HEK293T (cell line): ENCODE measurements at regions not wholly inside any gene's neighbourhood (a gene's known extent, or its start where the extent isn't known, plus 50 kb on each side); places are given as distances from the start of the nearest gene placed in this dataset.

Source experiments
- CTCF ChIA-PET: fragments of 350-600 bp; formaldehyde crosslinking; extraction: SDS; loops from one replicate; lab custom pipeline; 2021; ENCODE audit warnings: antibody characterized with exemption, inconsistent platforms; lab: Yijun Ruan, JAX
- POLR2A ChIA-PET: fragments of 350-600 bp; formaldehyde crosslinking; extraction: SDS; loops from one replicate; lab custom pipeline; 2020; ENCODE audit warnings: antibody characterized with exemption, inconsistent platforms; lab: Yijun Ruan, JAX
- DNase-seq: peaks from one replicate; pipeline ENCODE4 v3.0.0; 2012; ENCODE audit warnings: mixed read lengths; ENCODE audit errors: extremely low spot score
- ARNT ChIP-seq: fragments of 450-650 bp; IDR thresholded peaks from 2 replicates; pipeline ENCODE4 v1.6.1; 2017; ENCODE audit warnings: mild to moderate bottlenecking
- BHLHE40 ChIP-seq: fragments of 450-650 bp; IDR thresholded peaks from 2 replicates; pipeline ENCODE4 v1.6.1; 2016; ENCODE audit warnings: mild to moderate bottlenecking, moderate library complexity, borderline replicate concordance
- CTBP1 ChIP-seq: fragments of 450-650 bp; IDR thresholded peaks from 2 replicates; pipeline ENCODE4 v1.6.1; 2016; ENCODE audit warnings: borderline replicate concordance
- ELF4 ChIP-seq: fragments of 450-650 bp; IDR thresholded peaks from 2 replicates; pipeline ENCODE4 v1.6.1; 2017; ENCODE audit warnings: antibody characterized with exemption
- FOXA1 ChIP-seq: fragments of 450-650 bp; IDR thresholded peaks from 2 replicates; pipeline ENCODE4 v1.6.1; 2016; ENCODE audit warnings: mild to moderate bottlenecking
- FOXK2 ChIP-seq: fragments of 450-650 bp; IDR thresholded peaks from 2 replicates; pipeline ENCODE4 v1.6.1; 2016; ENCODE audit warnings: mild to moderate bottlenecking
- FOXM1 ChIP-seq: fragments of 450-650 bp; IDR thresholded peaks from 2 replicates; pipeline ENCODE4 v1.6.1; 2017; ENCODE audit warnings: mild to moderate bottlenecking, borderline replicate concordance
- HDGF ChIP-seq: fragments of 450-650 bp; IDR thresholded peaks from 2 replicates; pipeline ENCODE4 v1.6.1; 2017; ENCODE audit warnings: antibody characterized with exemption, borderline replicate concordance
- L3MBTL2 ChIP-seq: fragments of 450-650 bp; conservative IDR thresholded peaks from 2 replicates; pipeline ENCODE4 v1.6.1; 2016; ENCODE audit warnings: mild to moderate bottlenecking
- LEF1 ChIP-seq: fragments of 450-650 bp; IDR thresholded peaks from 2 replicates; pipeline ENCODE4 v1.6.1; 2017; ENCODE audit warnings: mild to moderate bottlenecking, borderline replicate concordance
- NFRKB ChIP-seq: fragments of 450-650 bp; IDR thresholded peaks from 2 replicates; pipeline ENCODE4 v1.6.1; 2016; ENCODE audit warnings: mild to moderate bottlenecking, moderate library complexity
- PKNOX1 ChIP-seq: fragments of 450-650 bp; IDR thresholded peaks from 2 replicates; pipeline ENCODE4 v1.6.1; 2016
- SP1 ChIP-seq: fragments of 450-650 bp; IDR thresholded peaks from 2 replicates; pipeline ENCODE4 v1.6.1; 2017
- SUZ12 ChIP-seq: fragments of 450-650 bp; IDR thresholded peaks from 2 replicates; pipeline ENCODE4 v1.6.1; 2016; ENCODE audit warnings: mild to moderate bottlenecking
- TARDBP ChIP-seq: fragments of 450-650 bp; IDR thresholded peaks from 2 replicates; pipeline ENCODE4 v1.6.1; 2016
- ZNF384 ChIP-seq: fragments of 450-650 bp; IDR thresholded peaks from 2 replicates; pipeline ENCODE4 v1.6.1; 2016

GRCh38 chr3:96706509-96706908, 107.9 kb upstream of the EPHA6 start:
- DNase-seq, result no peak
- ChIA-PET POLR2A (no interaction called here), CTCF (no interaction called here)
- no peak for TF ChIP-seq ARNT
- no peak for TF ChIP-seq BHLHE40

GRCh38 chr3:96711816-96712215, 102.6 kb upstream of the EPHA6 start:
- DNase-seq, result no peak
- TF ChIP-seq BHLHE40, result no peak
- TF ChIP-seq LEF1, result no peak
- TF ChIP-seq CTBP1, result no peak
- TF ChIP-seq ZNF384, result no peak
- no peak for TF ChIP-seq ARNT
- CTCF ChIA-PET, result no interaction called here
- POLR2A ChIA-PET, result no interaction called here

- TF ChIP-seq SUZ12, result no peak
- no peak for TF ChIP-seq L3MBTL2
- TF ChIP-seq NFRKB, result no peak
- TF ChIP-seq CTBP1, result no peak
- no peak for TF ChIP-seq FOXA1
- TF ChIP-seq PKNOX1, result no peak
- TF ChIP-seq ZNF384, result no peak
- TF ChIP-seq LEF1, result no peak
- TF ChIP-seq FOXM1, result no peak
- no peak for TF ChIP-seq SP1
- no peak for TF ChIP-seq HDGF
- no peak for TF ChIP-seq ARNT
- POLR2A ChIA-PET, result no interaction called here
- CTCF ChIA-PET, result no interaction called here
- DNase-seq, result no peak
Observed at GRCh38 chr3:96712792-96713191, 101.6 kb upstream of the EPHA6 start.

GRCh38 chr3:96719921-96720320, 94.5 kb upstream of the EPHA6 start:
- TF ChIP-seq LEF1 (no peak), BHLHE40 (no peak), FOXM1 (no peak), SP1 (no peak), TARDBP (no peak), PKNOX1 (no peak), CTBP1 (no peak), L3MBTL2 (no peak), FOXA1 (no peak), ELF4 (no peak), FOXK2 (no peak), SUZ12 (no peak), ARNT (no peak), ZNF384 (no peak), NFRKB (no peak), HDGF (no peak)
- ChIA-PET POLR2A (no interaction called here), CTCF (no interaction called here)
- DNase-seq, result no peak

- TF ChIP-seq ARNT (no peak), BHLHE40 (no peak), FOXK2 (no peak)
- ChIA-PET POLR2A (no interaction called here), CTCF (no interaction called here)
- no peak for DNase-seq
Observed at GRCh38 chr3:96731031-96731430, 83.4 kb upstream of the EPHA6 start.

GRCh38 chr3:96734273-96735009, 80.0 kb upstream of the EPHA6 start:
- TF ChIP-seq ELF4, result no peak
- no peak for TF ChIP-seq LEF1
- TF ChIP-seq CTBP1, result no peak
- no peak for TF ChIP-seq SUZ12
- no peak for TF ChIP-seq FOXA1
- TF ChIP-seq L3MBTL2, result no peak
- TF ChIP-seq TARDBP, result no peak
- no peak for TF ChIP-seq NFRKB
- TF ChIP-seq ARNT, result no peak
- no peak for TF ChIP-seq ZNF384
- no peak for TF ChIP-seq SP1
- no peak for TF ChIP-seq FOXM1
- TF ChIP-seq PKNOX1, result no peak
- TF ChIP-seq FOXK2, result no peak
- no peak for TF ChIP-seq HDGF
- no peak for TF ChIP-seq BHLHE40
- no peak for DNase-seq
- ChIA-PET CTCF (no interaction called here), POLR2A (no interaction called here)

GRCh38 chr3:96748139-96748538, 66.3 kb upstream of the EPHA6 start:
- TF ChIP-seq BHLHE40 (no peak), L3MBTL2 (no peak), FOXM1 (no peak), NFRKB (no peak), ELF4 (no peak), PKNOX1 (no peak), SUZ12 (no peak), LEF1 (no peak), SP1 (no peak), TARDBP (no peak), ARNT (no peak), ZNF384 (no peak), FOXA1 (no peak), HDGF (no peak), CTBP1 (no peak), FOXK2 (no peak)
- DNase-seq, result no peak
- CTCF ChIA-PET, result no interaction called here
- POLR2A ChIA-PET, result no interaction called here
